DMS79 treated with DMSO at 0.1 percent for 48 hours (cell line): ENCODE measurements at regions not wholly inside any gene's neighbourhood (a gene's known extent, or its start where the extent isn't known, plus 50 kb on each side); places are given as distances from the start of the nearest gene placed in this dataset.

ENCODE experiments used
- DNase-seq: peaks from one replicate; lab custom pipeline; 2025; lab: John Stamatoyannopoulos, UW

DNA sequence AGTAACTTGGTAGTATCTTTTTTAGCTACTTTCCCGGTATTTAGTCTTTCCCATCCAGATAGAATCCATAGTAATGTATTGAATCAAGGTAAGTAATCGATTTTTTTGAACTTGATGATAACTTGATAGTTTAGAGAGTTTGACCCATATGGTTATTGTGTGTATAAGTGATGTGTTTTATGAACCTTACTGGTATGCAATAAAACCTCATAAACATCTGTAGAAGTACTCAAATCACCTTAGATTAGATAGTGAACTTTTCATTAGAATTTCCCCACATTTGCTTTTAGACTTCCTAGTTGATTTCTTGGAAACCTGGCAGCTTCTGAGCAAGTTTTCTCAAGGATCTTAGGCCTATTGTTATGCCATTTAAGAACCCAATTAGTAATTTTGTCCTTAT, 80.8 kb upstream of the PDE5A start:
- DNase-seq: no peak

DNA sequence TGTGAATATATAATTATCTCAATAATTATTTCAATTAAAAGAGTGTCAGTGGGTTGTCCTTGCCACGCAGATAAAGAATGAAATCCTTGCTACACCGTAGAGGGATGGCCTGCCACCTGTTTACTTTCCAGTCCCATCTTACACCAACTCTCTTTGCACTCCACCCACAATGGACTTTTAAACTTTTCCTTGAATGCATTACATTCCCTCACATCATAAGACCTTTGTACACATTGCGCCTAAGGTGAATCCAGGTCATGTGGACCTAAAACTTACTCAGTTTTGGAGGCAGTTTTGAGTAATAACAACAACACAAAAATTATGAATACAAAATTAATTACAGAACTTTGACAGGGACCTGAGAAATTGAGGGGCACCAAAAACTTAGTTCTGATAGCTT, 78.7 kb upstream of the PDE5A start:
- DNase-seq: no peak

DNA sequence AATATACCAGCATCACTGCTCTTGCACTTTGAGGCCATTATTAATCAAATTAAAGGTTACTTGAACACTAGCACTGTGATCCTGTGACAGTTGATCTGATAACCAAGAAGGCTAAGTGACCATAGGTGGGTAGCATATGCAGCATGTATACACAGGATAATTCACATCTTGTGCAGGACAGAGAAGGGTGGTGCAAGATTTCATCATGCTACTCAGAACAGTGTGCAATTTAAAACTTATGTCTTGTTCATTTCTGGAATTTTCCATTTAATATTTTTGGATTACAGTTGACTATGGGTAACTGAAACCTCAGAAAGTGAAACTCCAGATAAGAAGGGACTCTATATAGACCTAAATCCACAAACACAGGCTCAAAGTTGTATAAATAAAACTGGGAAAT, 78.2 kb upstream of the PDE5A start:
- DNase-seq: no peak

DNA sequence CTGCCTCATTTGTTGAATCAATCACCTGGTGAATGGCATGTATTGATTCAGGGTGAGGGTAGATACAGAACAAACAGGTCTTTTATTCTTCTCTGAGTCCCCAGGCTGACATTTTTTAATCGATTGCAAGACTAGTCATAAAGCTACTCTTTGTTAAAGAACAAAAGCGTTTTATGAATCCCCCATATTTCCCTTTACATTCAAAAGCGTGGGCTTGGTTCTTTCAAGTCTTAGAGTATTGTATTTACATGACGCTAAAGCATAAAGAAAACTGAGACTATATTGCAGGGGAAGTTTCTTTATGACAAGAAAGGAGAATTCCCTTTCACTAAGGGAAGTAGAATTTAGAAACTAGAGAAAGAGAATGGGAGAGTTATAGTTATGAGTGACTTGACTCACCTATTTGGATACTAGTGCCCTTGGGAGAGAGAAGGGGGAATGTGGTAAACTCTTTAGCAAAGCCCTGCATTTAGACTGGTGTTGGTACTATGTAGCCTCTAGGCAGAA, 69.3 kb upstream of the PDE5A start:
- DNase-seq: no peak

DNA sequence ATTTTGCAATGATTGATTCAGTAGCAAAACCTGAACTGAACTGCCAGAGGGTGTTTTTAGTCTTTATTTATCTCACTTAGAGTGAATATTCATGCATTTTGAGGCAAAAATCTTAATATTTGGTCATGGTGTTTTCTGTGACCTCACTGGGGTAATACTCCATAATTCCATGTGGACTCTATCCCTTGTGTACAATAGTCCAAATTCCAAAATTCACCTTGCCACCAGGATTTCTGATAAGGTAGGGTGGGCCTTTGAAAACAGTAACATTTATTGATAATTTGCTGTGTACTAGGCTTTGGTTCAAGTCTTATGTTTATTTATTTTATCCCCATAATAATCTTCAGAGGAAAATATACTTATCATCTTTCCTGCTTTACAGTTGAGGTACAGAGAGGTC, 68.4 kb upstream of the PDE5A start:
- DNase-seq: no peak

DNA sequence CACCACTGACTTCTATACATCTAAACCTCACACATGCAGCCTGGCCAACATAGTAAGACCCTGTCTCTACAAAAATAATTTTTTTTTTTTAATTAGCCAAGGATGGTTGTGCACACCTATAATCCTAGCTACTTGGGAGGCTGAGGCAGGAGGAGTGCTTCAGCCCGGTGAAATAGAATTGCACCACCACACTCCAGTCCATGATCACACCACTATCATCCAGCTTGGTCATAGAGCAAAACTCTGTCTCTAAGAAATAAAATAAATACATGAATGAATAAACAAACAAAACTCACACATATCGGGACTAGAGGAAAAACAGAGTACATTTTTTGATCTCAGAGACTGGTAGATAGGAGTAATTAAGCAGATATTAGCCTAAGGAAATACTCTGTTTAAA, 66.6 kb upstream of the PDE5A start:
- DNase-seq: no peak

DNA sequence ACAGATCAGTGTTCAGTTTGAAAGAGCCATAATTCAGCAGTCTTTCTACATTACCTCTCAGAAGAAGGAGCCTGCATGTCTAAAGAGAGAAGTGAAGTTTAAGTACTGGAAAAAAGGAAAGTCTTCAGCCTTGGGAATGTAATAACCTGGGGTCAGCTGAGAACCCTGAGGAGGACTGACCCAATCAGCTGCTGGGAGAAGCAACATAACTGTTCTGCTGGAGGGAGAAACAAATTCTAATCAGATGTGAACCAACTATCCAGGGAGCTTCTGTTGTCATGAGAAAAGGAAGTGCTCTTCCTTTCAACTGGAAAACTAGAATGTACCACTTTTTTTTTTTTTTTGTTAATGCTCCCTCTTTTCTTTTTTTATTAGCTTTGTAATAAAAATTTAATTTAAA, 64.5 kb upstream of the PDE5A start:
- DNase-seq: no peak

DNA sequence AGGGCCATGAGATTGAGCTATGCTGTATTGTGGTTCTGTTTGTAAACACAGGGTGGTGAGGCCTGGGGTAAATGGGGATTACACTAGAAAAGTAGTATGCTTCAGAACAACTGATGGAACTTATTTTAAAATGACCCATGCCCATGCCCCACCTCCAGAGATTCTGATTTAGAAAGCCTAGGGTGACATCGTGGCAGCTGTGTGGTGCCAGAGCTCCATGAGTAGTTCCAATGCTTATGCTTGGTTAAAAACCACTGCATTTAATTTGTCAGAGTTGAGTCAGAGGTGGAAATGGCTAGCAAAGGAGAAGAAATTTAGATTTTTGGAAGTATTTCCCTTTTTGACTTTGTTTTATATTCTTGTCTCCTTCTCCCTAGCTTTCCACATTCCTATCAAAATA, 63.4 kb upstream of the PDE5A start:
- no peak for DNase-seq

DNA sequence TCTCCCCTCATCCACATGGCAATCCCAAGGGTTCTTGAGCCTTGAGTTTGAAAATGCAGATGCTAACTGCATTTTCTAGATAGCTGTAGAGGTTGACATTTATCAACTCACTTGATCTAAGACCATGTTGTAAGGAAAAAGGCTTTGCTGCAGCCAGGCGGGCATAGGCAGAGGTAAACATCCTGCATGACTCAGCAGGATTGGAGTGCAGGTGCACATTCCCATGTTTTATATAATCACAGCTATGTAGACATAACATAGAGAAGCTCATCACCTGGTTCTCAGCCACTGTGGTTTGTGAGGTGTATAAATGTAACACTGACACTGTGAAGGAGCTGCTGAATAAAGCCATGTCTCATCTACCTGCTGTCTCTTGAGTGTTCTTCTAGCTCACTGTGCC, 62.3 kb upstream of the PDE5A start:
- DNase-seq: no peak

DNA sequence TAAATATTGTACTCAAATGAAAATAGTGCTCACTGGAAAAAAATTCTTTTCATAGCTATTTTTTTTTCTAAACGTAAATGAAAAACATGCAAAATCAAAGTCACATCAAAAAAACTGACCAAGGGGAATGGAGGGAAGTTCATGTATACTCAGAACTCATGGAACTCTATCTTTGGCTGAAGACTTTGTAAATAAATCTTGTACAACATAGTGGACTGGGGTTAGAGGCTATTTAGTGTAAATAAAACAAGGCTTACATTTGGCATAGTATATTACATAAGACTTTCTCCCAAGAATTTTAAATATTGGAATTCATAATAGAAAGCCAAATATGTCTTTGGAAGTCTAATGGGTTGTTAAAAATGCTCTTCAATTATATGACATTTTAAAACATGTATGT, 59.8 kb upstream of the PDE5A start:
- no peak for DNase-seq

DNA sequence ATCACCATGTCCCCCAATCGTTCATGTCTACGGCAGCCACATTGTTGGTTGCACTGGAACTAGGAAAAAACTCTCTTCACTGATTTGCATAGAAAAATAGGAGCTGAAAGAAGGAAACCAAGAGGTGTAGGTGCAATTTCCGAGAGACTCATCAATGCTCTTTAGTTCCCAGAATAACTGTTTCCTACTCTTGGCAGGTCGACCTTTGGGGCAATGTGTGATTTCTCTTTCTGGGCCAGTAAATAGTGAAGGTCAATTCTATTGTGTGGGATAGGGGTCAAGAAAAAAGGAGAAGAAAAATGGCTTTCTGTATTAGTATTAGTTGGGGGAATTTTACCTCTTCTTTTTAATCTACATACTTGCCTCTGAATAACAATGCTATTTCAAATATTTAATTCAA, 55.9 kb upstream of the PDE5A start:
- DNase-seq: no peak

DNA sequence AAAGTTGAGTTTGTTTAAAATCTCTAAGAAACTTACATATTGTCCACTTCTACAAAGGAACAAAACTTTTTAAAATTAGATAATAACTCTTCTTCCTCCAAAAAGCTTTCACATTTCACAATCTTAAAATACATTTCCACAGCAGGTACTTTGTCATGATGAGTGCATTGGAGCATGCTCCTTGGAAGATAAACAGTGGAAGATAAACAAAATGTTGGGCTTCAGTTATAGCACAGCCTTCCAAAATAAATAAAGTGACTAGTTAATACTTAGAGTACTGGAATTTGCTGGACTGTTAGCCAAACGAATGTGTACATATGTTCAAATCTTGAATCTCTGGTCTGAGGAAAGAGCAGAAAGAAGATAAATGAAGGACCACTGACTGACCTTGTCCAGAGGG, 54.9 kb upstream of the PDE5A start:
- DNase-seq: no peak

DNA sequence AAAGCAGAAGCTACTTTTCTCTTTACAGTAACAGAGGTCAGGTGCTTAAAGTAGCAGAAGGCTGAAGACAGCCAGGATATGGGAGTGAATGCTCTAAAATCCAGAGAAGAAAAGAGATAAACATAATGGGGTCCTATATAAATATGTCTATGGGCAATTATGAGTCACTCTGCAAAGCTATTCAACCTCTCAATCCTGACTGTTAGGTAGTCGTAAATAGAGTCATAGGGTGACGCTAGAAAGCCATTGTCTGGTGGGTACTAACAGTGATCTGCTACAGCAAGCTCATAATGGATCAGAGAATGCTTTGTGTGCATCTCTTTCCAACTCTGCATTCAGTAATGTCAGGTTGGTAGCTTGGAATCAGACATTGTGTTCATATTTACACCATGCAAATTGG, 53.5 kb upstream of the PDE5A start:
- no peak for DNase-seq

DNA sequence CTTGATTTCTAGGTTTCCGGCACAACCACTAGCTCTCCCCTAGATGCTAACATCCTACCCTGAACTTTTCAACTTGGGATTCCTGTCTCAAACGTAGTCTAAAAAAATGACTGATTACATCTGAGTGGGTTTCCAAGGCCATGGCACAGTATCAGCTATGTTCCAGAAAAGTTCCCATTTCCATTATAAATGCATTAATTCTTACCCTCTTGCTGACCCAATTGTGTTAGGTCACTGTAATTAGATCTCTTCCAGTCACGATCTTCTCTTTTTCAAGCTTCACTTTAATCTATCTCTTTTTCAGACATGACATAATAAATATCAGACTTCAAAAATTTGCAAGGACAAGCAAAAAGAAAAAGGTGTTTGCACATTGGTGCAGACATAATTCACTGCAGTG, 50.6 kb upstream of the PDE5A start:
- DNase-seq: no peak

DNA sequence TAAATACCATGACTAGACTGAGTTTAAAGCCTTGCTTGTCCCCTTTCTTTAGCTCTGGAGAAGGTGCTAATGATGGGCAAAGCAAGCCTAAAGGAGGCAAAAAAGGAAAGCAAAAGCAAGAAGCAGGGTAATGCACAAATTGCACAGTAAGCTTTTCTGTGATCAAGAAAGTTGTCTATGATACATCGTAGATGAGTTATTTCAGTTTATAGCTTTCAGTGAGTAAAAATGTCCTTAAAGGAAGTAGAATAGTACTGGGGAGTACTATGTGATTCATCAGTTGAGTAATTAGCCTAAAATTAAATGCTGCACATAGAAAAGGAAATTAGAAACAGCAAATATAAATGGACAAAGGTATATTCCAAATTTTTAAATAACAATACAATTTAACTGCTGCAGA, 50.2 kb upstream of the PDE5A start:
- DNase-seq: no peak
